ENCODE measurements at regions not wholly inside any gene's neighbourhood (a gene's known extent, or its start where the extent isn't known, plus 50 kb on each side); places are given as distances from the start of the nearest gene placed in this dataset.

GRCh38 chr18:33828949-33829348 lies 250.9 kb downstream of the ASXL3 start:
- TF ChIP-seq CTCF (IDR thresholded peaks at IDR 0.05), result no peak

- no peak for TF ChIP-seq CTCF (IDR thresholded peaks at IDR 0.05)
These were observed 248.1 kb downstream of the ASXL3 start for GRCh38 chr18:33826151-33826550.

GRCh38 chr18:33821503-33821902 lies 243.5 kb downstream of the ASXL3 start:
- TF ChIP-seq CTCF (IDR thresholded peaks at IDR 0.05), result no peak

GRCh38 chr18:33820517-33821371 lies 242.7 kb downstream of the ASXL3 start:
- TF ChIP-seq CTCF (IDR thresholded peaks at IDR 0.05), result no peak

- no peak for TF ChIP-seq CTCF (IDR thresholded peaks at IDR 0.05)
These were observed 240.1 kb downstream of the ASXL3 start for GRCh38 chr18:33818145-33818544.

- no peak for TF ChIP-seq CTCF (IDR thresholded peaks at IDR 0.05)
These were observed 239.1 kb downstream of the ASXL3 start for GRCh38 chr18:33817096-33817495.

GRCh38 chr18:33814546-33814945 lies 236.5 kb downstream of the ASXL3 start:
- TF ChIP-seq CTCF (IDR thresholded peaks at IDR 0.05), result no peak
